SK-N-SH (cell line): ENCODE measurements at regions not wholly inside any gene's neighbourhood (a gene's known extent, or its start where the extent isn't known, plus 50 kb on each side); places are given as distances from the start of the nearest gene placed in this dataset.

Source experiments
- FOXJ3 ChIP-seq: sonication (generic); formaldehyde crosslinking; IDR thresholded peaks from 2 replicates; pipeline ENCODE4 v1.5.1; 2020; ENCODE audit warnings: mild to moderate bottlenecking, missing genetic modification reagents
- GABPA ChIP-seq: IDR thresholded peaks from 2 replicates; pipeline ENCODE4 v1.4.0; 2012; ENCODE audit warnings: low read depth, mild to moderate bottlenecking
- JUND ChIP-seq: IDR thresholded peaks from 2 replicates; pipeline ENCODE4 v1.4.0; 2012
- POLR2AphosphoS5 ChIP-seq: IDR thresholded peaks from 2 replicates; pipeline ENCODE4 v1.6.1; 2012; ENCODE audit warnings: low read depth, low read length
- TAF1 ChIP-seq: IDR thresholded peaks from 2 replicates; pipeline ENCODE4 v1.6.1; 2012; ENCODE audit warnings: low read depth, mild to moderate bottlenecking, low read length, moderate library complexity, borderline replicate concordance
- YY1 ChIP-seq: IDR thresholded peaks from 2 replicates; pipeline ENCODE4 v1.4.0; 2012; ENCODE audit warnings: low read depth, mild to moderate bottlenecking
- TF ChIP-seq, protein P1 (sequence below): fragments of 200-600 bp; sonication (generic); IDR thresholded peaks from 2 replicates; pipeline ENCODE4 v1.6.1; 2017; ENCODE audit warnings: antibody characterized with exemption, mild to moderate bottlenecking, moderate library complexity
- TF ChIP-seq, protein P2 (sequence below): fragments of 150-350 bp; IDR thresholded peaks from 2 replicates; pipeline ENCODE4 v1.6.1; 2016; ENCODE audit warnings: mild to moderate bottlenecking, low read depth, low read length

DNA sequence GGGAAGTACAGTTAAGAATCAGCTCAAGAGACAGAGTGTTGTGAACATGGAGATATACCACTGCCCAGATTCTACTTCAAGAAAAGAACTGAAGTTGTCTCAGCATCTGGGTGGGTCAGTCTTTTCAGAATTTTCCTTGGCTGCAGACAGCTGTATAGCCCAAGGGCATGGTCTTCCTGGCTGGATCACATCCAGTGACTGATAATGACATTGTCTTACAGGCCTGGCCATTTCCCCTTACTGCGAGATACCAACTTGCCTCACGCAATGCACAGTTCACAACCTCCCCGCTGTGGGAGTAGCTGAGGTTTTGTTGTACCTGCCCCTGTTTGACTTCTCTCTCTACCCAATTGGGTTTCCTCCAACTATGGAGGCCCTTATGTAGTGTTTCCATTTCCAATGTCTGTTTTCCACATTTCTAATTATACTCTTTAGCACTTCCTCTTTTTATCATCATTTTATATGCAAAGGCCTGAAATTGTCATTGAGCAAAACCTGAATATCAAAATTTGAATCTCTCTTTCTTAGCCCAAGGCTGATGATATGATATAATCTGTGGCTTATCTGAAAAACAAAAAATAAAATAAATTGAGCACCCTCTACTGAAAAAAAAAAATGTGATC lies 209.1 kb downstream of the NAF1 start:
- TF ChIP-seq, protein P1, sequence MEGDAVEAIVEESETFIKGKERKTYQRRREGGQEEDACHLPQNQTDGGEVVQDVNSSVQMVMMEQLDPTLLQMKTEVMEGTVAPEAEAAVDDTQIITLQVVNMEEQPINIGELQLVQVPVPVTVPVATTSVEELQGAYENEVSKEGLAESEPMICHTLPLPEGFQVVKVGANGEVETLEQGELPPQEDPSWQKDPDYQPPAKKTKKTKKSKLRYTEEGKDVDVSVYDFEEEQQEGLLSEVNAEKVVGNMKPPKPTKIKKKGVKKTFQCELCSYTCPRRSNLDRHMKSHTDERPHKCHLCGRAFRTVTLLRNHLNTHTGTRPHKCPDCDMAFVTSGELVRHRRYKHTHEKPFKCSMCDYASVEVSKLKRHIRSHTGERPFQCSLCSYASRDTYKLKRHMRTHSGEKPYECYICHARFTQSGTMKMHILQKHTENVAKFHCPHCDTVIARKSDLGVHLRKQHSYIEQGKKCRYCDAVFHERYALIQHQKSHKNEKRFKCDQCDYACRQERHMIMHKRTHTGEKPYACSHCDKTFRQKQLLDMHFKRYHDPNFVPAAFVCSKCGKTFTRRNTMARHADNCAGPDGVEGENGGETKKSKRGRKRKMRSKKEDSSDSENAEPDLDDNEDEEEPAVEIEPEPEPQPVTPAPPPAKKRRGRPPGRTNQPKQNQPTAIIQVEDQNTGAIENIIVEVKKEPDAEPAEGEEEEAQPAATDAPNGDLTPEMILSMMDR: no peak
- TF ChIP-seq YY1 (no peak), FOXJ3 (no peak), POLR2AphosphoS5 (no peak), JUND (no peak), TAF1 (no peak), GABPA (no peak)
- TF ChIP-seq, protein P2, sequence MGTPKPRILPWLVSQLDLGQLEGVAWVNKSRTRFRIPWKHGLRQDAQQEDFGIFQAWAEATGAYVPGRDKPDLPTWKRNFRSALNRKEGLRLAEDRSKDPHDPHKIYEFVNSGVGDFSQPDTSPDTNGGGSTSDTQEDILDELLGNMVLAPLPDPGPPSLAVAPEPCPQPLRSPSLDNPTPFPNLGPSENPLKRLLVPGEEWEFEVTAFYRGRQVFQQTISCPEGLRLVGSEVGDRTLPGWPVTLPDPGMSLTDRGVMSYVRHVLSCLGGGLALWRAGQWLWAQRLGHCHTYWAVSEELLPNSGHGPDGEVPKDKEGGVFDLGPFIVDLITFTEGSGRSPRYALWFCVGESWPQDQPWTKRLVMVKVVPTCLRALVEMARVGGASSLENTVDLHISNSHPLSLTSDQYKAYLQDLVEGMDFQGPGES: no peak
